Esophagus squamous epithelium (tissue), 5 donors: ENCODE measurements at regions not wholly inside any gene's neighbourhood (a gene's known extent, or its start where the extent isn't known, plus 50 kb on each side); places are given as distances from the start of the nearest gene placed in this dataset.

Source experiments
- DNase-seq: peaks from one replicate; lab custom pipeline; 2025; lab: John Stamatoyannopoulos, UW
- H3K27ac ChIP-seq, 4 donors: fragments of 200-600 bp; sonication (generic); one replicate each; pipeline ENCODE4 v1.5.1; 2016 to 2019; ENCODE audit warnings: mild to moderate bottlenecking in 1 of 4
- H3K27me3 ChIP-seq, 4 donors: fragments of 200-600 bp; sonication (generic); 1 replicate in 3 of 4; 2 replicates in 1 of 4; pipeline versions ENCODE4 v1.5.1 to v1.6.0; 2017 to 2021; ENCODE audit warnings: antibody characterized with exemption in 1 of 4
- H3K36me3 ChIP-seq, 3 donors: fragments of 200-600 bp; sonication (generic); one replicate each; pipeline ENCODE4 v1.5.1; 2016 to 2019
- H3K4me1 ChIP-seq, 3 donors: fragments of 200-600 bp; sonication (generic); one replicate each; pipeline ENCODE4 v1.5.1; 2017 to 2019
- H3K4me3 ChIP-seq, 4 donors: fragments of 200-600 bp; sonication (generic); 1 replicate in 3 of 4; 2 replicates in 1 of 4; pipeline ENCODE4 v1.5.1; 2016 to 2019; ENCODE audit warnings: mild to moderate bottlenecking in 2 of 4, moderate library complexity in 1 of 4
- H3K9me3 ChIP-seq, 3 donors: fragments of 200-600 bp; sonication (generic); one replicate each; pipeline ENCODE4 v1.5.1; 2016 to 2019
- CTCF ChIP-seq, 6 experiments: fragments of 450-650 bp in 4 of 6; fragments of 200-600 bp in 2 of 6; sonication (generic) in 2 of 6; IDR thresholded peaks; one replicate each; pipeline ENCODE4 v1.5.1; 2016 to 2019; ENCODE audit warnings: antibody characterized with exemption in 6 of 6, mild to moderate bottlenecking in 4 of 6, moderate library complexity in 4 of 6
- POLR2A ChIP-seq, 4 donors: fragments of 450-650 bp; IDR thresholded peaks; one replicate each; pipeline ENCODE4 v1.6.1; 2017; ENCODE audit warnings: antibody characterized with exemption in 4 of 4, mild to moderate bottlenecking in 4 of 4, moderate library complexity in 3 of 4
- WGBS, 2 donors: methylation state at CpG; one replicate each; pipeline ENCODE4 v1.1.5; 2018; 5-methylcytosine and 5-hydroxymethylcytosine counted together
- intact Hi-C: fragments of 100-400 bp; cut with DNase I; formaldehyde crosslinking; loops from one replicate; pipeline ENCODE4 v1.15.0; 2022
- donor health status: DM: yes; HTN: yes; CAD: no.

- intact Hi-C loops = no loop called here
- 93 to 100% methylated on average over 3 to 8 of the region's 13 CpGs for WGBS, 2 donors
- Histone ChIP-seq H3K9me3 (no peaks in the 10 kb centered on the region), H3K27ac (no peak overlapping the region), H3K36me3 (no peaks in the 10 kb centered on the region), H3K27me3 (peaks cover 0 to 43% (median 0%) of the 10 kb centered on the region in 4 donors), H3K4me3 (no peak overlapping the region), H3K4me1 (no peaks in the 10 kb centered on the region)
- no peak for TF ChIP-seq POLR2A (IDR thresholded peaks at IDR 0.05)
- no peak for TF ChIP-seq CTCF (IDR thresholded peaks at IDR 0.05)
- DNase-seq = no peak
Observed at GRCh38 chr11:70669281-70669680, 271.0 kb downstream of the CTTN start.

- Histone ChIP-seq H3K27me3 (peaks cover 0 to 35% (median 0%) of the 10 kb centered on the region in 4 donors), H3K4me1 (no peaks in the 10 kb centered on the region), H3K27ac (no peak overlapping the region), H3K9me3 (no peaks in the 10 kb centered on the region), H3K36me3 (no peaks in the 10 kb centered on the region), H3K4me3 (no peak overlapping the region)
- intact Hi-C loops = no loop called here
- TF ChIP-seq POLR2A (IDR thresholded peaks at IDR 0.05) (no peak), CTCF (IDR thresholded peaks at IDR 0.05) (no peak)
- DNase-seq = no peak
- 72 to 74% methylated on average over 8 to 22 of the region's 25 CpGs for WGBS, 2 donors
Observed at GRCh38 chr11:70669871-70670675, 271.7 kb downstream of the CTTN start.

GRCh38 chr11:70670676-70671034 lies 272.3 kb downstream of the CTTN start:
- Histone ChIP-seq H3K4me3 (no peak overlapping the region), H3K36me3 (no peaks in the 10 kb centered on the region), H3K9me3 (no peaks in the 10 kb centered on the region), H3K4me1 (no peaks in the 10 kb centered on the region), H3K27ac (no peak overlapping the region), H3K27me3 (peaks cover 0 to 33% (median 0%) of the 10 kb centered on the region in 4 donors)
- TF ChIP-seq POLR2A (IDR thresholded peaks at IDR 0.05) = no peak
- TF ChIP-seq CTCF (IDR thresholded peaks at IDR 0.05) = no peak
- intact Hi-C loops = no loop called here
- WGBS, 2 donors = 87 to 88% methylated on average over 10 of the region's 15 CpGs
- no peak for DNase-seq

- Histone ChIP-seq H3K9me3 (no peaks in the 10 kb centered on the region), H3K4me1 (no peaks in the 10 kb centered on the region), H3K36me3 (no peaks in the 10 kb centered on the region), H3K27ac (no peak overlapping the region), H3K4me3 (no peak overlapping the region), H3K27me3 (peaks cover 0 to 29% (median 0%) of the 10 kb centered on the region in 4 donors)
- intact Hi-C loops = no loop called here
- WGBS, 2 donors = 33 to 35% methylated on average over 4 to 12 of the region's 19 CpGs
- TF ChIP-seq CTCF (IDR thresholded peaks at IDR 0.05) (no peak), POLR2A (IDR thresholded peaks at IDR 0.05) (no peak)
- no peak for DNase-seq
Observed at GRCh38 chr11:70671083-70671482, 272.8 kb downstream of the CTTN start.

GRCh38 chr11:70671611-70672010 lies 273.3 kb downstream of the CTTN start:
- Histone ChIP-seq H3K36me3 (no peaks in the 10 kb centered on the region), H3K27ac (no peak overlapping the region), H3K9me3 (no peaks in the 10 kb centered on the region), H3K27me3 (peaks cover 0 to 29% (median 0%) of the 10 kb centered on the region in 4 donors), H3K4me1 (no peaks in the 10 kb centered on the region), H3K4me3 (no peak overlapping the region)
- WGBS, 2 donors = 0 to 46% methylated on average over 1 to 2 of the region's 5 CpGs
- TF ChIP-seq CTCF (IDR thresholded peaks at IDR 0.05) (no peak), POLR2A (IDR thresholded peaks at IDR 0.05) (no peak)
- intact Hi-C loops = no loop called here
- no peak for DNase-seq
